ENCODE measurements at regions not wholly inside any gene's neighbourhood (a gene's known extent, or its start where the extent isn't known, plus 50 kb on each side); places are given as distances from the start of the nearest gene placed in this dataset.
"Not testable (repeated sequence)": the region's sequence is repeated elsewhere in the genome, so short reads cannot be mapped to it uniquely, and the experiment has no call there.

DNA sequence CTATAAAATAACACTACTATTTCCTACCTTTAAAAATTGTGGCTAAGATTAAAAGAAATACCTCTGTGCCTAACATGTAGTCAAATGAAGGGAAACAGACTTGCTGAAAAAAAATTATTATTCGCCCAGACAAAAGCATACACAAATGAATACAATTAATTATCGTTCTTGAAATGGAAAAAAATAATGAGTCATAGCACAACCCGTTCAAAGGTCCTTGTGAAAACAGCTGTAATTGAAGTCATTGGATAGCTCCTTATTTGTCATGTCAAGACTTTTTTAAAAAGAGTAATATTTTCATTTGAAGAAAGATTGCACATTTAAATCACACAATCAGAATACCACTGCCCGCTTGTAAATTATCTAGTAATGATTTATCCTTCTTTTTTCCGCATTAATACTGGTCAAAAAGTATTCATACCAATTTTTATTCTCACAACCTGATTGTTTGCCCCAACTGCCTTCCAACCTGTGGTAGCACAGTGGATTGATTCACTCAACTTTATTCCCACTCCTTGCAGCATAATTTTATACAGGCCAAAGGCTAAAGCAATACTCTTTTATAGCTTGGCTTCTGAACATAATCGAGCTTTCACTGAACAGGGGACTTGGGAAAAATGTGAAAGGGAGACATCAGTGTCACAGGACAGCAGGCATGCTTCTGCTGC lies 655.2 kb upstream of the MAP3K7 start:
- DNase-seq, result no peak

DNA sequence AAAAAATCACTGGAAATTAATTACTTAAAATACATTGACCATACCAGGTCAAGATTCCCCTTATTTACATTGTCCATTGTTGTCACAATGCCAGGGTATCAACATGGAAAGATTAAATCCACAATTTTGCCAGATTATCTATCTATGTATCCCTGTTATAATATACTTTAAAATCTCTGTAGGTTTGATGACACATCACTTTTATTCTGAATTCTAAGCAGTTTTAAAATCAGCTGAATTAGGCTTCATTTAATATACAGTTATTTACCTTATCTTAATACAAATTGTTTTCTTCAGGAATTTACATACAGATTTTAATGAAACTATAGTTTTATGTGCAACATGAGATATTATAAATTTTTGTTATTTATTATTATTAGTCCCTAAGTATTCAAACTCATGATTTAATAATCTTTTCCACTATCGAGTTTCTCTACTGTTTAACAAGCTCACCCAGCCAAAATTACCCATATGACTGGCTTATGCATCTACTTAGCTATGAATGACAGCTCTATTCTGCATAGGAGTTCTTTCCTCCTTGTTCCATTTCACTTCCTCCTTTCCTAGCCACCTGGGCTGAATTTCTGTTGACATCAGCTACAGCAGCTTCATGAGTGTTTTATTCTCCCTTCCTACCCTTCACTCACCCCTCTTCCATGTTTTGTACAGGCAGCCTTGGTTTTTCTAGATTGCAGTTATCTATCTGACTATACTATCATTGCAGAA lies 654.2 kb upstream of the MAP3K7 start:
- DNase-seq, result no peak

DNA sequence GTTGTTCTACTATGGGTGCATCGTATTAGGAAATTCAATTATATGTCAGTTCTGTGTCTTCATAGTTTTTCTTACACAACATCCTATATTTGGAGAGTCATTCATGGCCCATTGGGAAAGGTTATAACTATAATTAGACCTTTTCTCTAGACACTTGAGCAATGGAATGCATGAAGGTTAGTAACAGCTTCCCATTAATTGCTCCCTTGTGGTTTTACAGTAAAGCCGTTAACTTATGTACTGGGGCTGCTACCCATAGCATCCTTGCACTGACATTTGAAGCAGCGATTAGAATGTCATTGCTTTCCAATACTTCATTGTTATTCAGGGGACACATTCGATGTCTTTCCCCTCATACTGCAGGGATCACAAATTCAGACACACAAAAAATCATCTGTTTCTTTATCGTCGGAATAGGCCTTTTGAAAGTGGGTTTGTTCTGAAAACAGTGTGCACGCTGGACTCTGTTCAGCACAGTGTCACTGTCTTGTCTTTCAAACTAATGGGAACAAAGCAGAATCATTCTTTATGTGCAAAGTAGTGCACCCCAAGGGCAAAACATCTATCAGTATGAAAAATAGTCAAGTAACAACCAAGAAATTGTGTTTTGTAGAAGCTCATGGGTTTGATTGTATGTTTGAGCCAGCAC lies 634.3 kb upstream of the MAP3K7 start:
- DNase-seq, result no peak

DNA sequence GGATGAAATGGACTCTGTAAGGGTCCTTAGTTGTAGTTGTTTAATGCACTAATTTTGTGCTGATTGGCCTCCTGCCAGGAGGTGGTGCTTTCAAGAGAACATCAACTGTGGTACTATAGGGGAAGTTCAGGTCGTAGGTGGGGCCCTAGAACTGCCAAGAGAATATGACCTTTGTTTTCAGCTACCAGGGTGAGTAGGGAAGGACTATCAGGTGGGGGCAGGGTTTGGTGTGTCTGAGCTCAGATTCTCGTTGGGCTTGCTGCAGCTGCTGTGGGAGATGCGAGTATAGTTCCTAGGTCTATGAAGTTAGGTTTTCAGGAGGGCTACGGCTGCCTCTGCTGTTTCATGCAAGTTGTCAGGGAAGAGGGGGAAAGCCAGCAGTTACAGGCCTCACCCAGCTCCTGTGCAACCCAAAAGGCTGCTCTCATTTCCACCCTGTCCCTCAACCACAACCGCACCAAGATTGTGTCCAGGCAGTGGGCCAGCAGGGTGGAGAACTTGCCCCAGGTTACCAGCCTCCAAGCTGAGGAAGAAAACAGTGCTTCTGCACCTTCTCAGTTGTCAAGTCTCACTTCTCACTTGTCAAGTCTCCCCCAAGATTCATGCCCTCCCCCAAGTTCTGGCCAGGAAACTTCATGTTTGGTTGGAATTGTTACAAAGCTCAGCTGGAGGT lies 626.5 kb upstream of the MAP3K7 start:
- no peak for DNase-seq

GRCh38 chr6:91198588-91199255 lies 611.9 kb upstream of the MAP3K7 start:
- DNase-seq, result no peak

- DNase-seq, result no peak
Observed at GRCh38 chr6:91196729-91197128, 609.9 kb upstream of the MAP3K7 start.

DNA sequence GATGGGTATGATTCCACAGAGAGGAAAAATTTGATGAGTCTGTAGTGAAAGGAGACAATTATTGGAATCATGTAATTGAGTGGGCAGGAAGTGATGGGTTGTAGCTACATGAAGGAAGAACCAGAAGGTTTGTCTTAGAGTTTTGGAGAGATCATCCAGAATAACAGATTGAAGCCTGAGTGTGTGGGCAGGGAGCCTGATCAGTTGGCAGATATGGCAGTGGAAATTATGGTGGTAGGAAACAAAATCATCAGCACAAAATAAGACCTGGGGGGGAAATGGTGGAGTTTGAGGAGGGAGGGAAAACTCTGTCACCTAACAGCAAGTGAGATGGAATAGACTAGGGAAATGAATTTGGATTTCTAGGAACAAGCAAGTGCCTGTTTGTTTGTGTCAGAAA lies 606.6 kb upstream of the MAP3K7 start:
- no peak for DNase-seq

- not testable (repeated sequence) for DNase-seq
Observed at GRCh38 chr6:91190041-91190440, 603.2 kb upstream of the MAP3K7 start.

GRCh38 chr6:91185072-91185471 lies 598.2 kb upstream of the MAP3K7 start:
- DNase-seq, result no peak

DNA sequence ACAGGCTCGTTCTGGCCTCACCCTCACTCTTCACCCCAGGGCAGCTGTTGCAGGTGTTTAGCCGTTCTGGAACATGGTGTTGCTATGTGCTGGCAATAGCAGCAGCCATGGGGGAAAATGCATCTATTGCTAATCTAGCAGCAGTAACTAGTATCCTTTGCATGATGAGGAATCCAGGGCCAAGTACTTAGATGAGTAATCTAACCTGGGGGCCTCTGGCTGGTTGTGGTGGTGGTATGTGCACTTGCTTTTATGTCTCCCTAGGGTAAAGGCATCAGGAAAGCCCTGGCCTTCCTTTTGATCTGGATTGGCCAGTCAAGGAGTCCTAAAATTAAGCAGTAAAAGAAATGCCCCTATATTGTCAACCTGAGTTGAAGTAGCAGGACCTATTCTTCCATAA lies 594.5 kb upstream of the MAP3K7 start:
- no peak for DNase-seq

DNA sequence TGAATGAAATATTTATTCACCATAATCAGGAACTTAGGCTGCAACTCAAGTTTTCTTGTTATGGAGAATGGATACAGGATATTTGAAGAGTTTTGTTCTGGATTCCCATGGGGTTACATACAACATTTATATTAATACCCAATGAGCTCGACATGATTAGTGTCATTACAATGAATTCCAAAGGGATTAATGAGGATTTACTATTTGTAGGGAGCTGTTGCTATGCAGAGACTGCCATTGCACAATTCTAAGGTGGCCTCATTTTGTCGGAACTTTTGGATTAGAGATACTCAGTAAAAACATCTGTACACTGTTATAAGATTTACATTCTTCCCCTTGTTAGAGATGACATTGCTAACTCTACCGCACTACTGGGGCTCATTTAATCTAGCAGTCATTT lies 586.8 kb upstream of the MAP3K7 start:
- DNase-seq, result no peak

DNA sequence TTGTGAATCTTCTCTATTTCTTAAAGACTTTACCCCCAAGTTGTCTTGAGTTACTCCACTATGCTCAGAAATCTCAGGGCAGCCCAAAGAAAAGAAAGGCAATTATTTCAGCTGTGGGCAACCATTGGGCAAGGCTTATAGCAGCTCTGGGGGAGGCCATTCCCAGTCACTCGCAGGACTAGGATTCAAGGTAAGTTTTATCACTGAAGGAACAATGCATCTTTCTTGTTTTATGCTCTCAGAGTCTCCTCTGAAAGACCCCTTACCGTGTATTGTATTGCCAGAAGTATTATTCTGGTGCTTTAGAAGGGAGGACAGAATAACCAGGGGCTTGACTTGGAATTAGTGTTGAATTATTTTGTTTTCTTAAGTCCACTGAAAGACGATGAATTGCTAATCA lies 586.3 kb upstream of the MAP3K7 start:
- no peak for DNase-seq

DNA sequence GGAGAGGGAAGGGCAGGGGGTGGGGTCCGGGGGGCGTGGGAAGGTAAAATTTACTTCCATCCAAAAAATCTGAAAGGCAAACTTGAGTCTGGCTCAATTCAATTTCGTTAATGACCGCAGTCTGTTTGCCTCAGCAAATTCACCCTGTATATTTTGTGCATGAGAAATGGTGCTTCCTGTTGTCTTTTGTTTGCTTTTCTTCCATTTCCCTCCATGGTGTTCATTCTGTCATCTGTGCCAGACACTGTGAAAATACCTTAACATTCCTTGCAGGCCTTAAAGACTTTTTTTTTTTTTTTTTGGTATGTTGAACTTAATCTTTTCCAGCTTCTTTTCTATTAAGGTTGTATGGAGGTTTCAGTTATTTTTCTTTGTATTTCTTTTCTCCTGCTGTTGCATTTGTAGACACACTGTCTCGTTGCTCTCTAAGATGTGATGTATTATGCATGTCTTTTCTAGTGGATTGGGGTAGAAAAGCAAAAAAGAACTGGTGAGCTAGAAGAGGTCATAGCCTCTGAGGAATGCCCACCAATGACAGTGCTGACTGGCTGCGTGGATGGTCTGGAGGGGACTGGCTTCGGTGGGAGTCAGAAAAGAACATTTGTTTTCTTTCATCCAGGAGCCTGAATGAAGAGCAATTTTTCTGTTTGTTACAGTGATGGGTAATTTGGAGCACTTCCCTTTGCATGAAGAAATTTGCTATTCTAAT lies 585.0 kb upstream of the MAP3K7 start:
- no peak for DNase-seq

- DNase-seq, result no peak
Observed at GRCh38 chr6:91167846-91168245, 581.0 kb upstream of the MAP3K7 start.

GRCh38 chr6:91166271-91167046 lies 579.6 kb upstream of the MAP3K7 start:
- DNase-seq, result no peak

DNA sequence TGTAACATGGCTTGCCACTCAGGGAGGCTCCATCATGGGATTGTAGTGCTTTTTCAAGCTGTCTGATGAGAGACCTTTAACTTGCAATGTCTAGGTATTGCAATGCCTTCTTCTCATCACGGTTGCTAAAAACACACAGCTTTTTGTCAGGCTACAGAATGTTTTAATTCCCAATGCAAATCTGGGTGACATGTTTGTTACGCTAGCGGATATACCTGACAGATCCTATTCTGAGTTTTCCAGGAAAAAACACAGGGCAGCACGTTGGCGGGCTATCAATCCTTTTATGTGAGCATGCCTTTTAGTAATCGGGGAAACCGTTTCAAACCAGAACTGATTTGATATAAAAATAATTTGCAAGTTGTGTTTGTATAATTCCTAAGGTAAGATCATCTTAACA lies 577.2 kb upstream of the MAP3K7 start:
- no peak for DNase-seq

GRCh38 chr6:91161246-91161645 lies 574.4 kb upstream of the MAP3K7 start:
- no peak for DNase-seq

GRCh38 chr6:91155129-91155785 lies 568.4 kb upstream of the MAP3K7 start:
- no peak for DNase-seq

DNA sequence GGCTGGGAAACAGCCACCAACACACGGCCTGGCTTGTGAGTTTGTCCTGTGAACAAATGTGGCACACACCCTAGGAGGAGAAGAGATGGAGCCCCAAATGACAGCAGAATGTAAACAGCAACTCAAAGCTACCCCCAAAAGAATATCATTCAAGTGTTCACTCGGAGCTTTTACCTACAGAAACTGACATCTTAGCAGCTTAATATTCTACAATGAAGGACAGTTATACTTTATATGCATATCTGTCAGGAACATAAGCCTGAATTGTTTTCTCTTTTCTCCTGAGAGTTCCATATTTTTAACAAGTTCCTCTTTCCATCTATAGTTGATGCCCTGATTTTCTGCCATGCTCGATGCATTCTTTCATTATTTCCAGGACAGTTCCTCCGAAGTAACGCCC lies 566.0 kb upstream of the MAP3K7 start:
- no peak for DNase-seq

DNA sequence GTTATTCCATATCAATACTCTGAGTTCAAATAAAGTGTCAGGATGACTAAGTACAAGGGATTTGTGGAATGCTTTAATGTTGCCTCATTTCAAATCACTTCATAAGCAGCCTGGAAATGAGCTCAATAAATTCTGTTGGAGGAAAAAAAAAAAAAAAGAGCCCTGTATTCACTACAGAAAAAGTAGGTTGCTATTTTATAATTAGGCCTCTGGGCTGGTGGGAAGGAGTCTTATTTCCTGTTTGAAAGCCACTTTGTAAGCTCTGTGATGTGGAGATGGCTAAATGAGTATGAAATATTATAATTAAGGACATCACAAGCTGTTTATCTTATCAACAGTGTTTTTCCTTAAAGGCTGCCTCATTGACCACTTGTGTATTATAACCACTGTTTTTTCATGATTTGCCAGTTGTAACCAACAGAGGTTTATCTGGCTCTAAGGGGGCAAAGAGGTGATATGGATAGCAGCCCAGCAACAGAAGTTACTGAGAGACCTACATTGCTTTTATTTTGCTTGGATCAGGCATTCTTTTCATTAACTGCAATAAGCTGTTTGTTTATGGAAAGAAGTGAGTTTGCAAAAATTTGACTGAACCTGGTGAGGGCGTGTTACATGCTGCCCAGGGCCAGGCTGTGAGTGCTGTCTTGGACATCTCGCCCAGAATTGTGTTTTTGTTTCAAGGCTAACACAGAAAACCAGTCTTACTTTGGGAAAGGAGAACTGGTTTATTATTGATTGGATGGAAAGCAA lies 563.3 kb upstream of the MAP3K7 start:
- no peak for DNase-seq
